ENCODE measurements at regions not wholly inside any gene's neighbourhood (a gene's known extent, or its start where the extent isn't known, plus 50 kb on each side); places are given as distances from the start of the nearest gene placed in this dataset.

GRCh38 chrX:37921758-37922157 lies 74.4 kb upstream of the DYNLT3 start:
- BruUV-seq (replicated peaks) = no TSS peak
- POLR2A ChIA-PET = no interaction called here
- Histone ChIP-seq H3K9me3 (ENCODE audit: low read length) (no peaks in the 10 kb centered on the region), H3K4me2 (ENCODE audit: low read depth, low read length) (no peak overlapping the region), H3K79me2 (ENCODE audit: insufficient read depth, low read length) (no peaks in the 10 kb centered on the region), H3K4me3 (replicated peaks in 1 of 3; ENCODE audit: insufficient read depth in 1 of 3, low read depth in 2 of 3, low read length in 3 of 3) (no peak overlapping the region), H3K9ac (ENCODE audit: insufficient read depth, low read depth, low read length) (no peak overlapping the region), H2AFZ (ENCODE audit: low read length) (no peak overlapping the region), H3K27me3 (ENCODE audit: control insufficient read depth in 1 of 2, insufficient read depth in 2 of 2, low read length in 2 of 2) (no peaks in the 10 kb centered on the region), H3K4me1 (ENCODE audit: insufficient read depth, low read length) (no peaks in the 10 kb centered on the region), H3K36me3 (replicated peaks in 1 of 2; ENCODE audit: control insufficient read depth in 1 of 2, insufficient read depth in 2 of 2, low read length in 2 of 2) (no peaks in the 10 kb centered on the region), H4K20me1 (ENCODE audit: insufficient read depth, low read length) (no peaks in the 10 kb centered on the region), H3K27ac (ENCODE audit: extremely low read length, insufficient read depth, low read length) (no peak overlapping the region)
- intact Hi-C loops (cut with micrococcal nuclease; ENCODE audit: unreplicated experiment) = loop anchor here (10.0 kb wide), 1 partner anchor 177 kb away; no protein-coding TSS in a partner anchor
- 3% methylated on average over 3 of the region's 3 CpGs for WGBS (ENCODE audit: low lambda C conversion rate)
- DNase-seq (ENCODE audit: low spot score) (no peak), FAIRE-seq (no peak), ATAC-seq (no peak)
- TF ChIP-seq BRCA1 (CRISPR knock-in tag; IDR thresholded peaks at IDR 0.05) = no peak
- no peak for TF ChIP-seq MEF2D (CRISPR knock-in tag; IDR thresholded peaks at IDR 0.05)
- no peak for TF ChIP-seq PREB (CRISPR knock-in tag; IDR thresholded peaks at IDR 0.05)
- TF ChIP-seq ZNF543 (CRISPR knock-in tag; IDR thresholded peaks at IDR 0.05) = no peak
- TF ChIP-seq SCMH1 (CRISPR knock-in tag; IDR thresholded peaks at IDR 0.05; ENCODE audit: borderline replicate concordance) = no peak
- no peak for TF ChIP-seq RBM39 (IDR thresholded peaks at IDR 0.05; ENCODE audit: low read depth, low read length, poor library complexity, severe bottlenecking)
- no peak for TF ChIP-seq ATF5 (CRISPR knock-in tag; IDR thresholded peaks at IDR 0.05; ENCODE audit: low read depth)
- TF ChIP-seq HINFP (CRISPR knock-in tag; IDR thresholded peaks at IDR 0.05; ENCODE audit: low read depth) = no peak
- TF ChIP-seq ZNF235 (CRISPR knock-in tag; IDR thresholded peaks at IDR 0.05; ENCODE audit: borderline replicate concordance) = no peak
- TF ChIP-seq RERE (CRISPR knock-in tag; IDR thresholded peaks at IDR 0.05; ENCODE audit: low read depth) = no peak
- no peak for TF ChIP-seq FOXA1 (IDR thresholded peaks at IDR 0.05)
- no peak for TF ChIP-seq FOXA1 (CRISPR knock-in tag; IDR thresholded peaks at IDR 0.05)
- in situ Hi-C loops (cut with HindIII; ENCODE audit: extremely low pct_ligation_motif_present, low pct_unique_long_range_greater_than_20kb) = no loop called here
- CTCF ChIA-PET (ENCODE audit: low intra/inter-chr PET ratio, low total read pairs) = no interaction called here

All from HepG2 (cell line).